Pancreas (tissue), 10 donors: ENCODE measurements at regions not wholly inside any gene's neighbourhood (a gene's known extent, or its start where the extent isn't known, plus 50 kb on each side); places are given as distances from the start of the nearest gene placed in this dataset.
A peak's percentile ranks its signal among the peaks of the same experiment; 100 is the strongest.

Experiments used
- ATAC-seq, 4 donors: fragments of 200-7000 bp; cut with Tn5 transposase; one replicate each; pipeline versions ENCODE4 v1.8.0 to v1.9.1; 2020; ENCODE audit warnings: mild to moderate bottlenecking in 4 of 4, moderate library complexity in 4 of 4
- DNase-seq, 6 donors: peaks; one replicate each; pipeline ENCODE4 v3.0.0-alpha.2; 2020
- FAIRE-seq: peaks from 2 replicates; lab custom pipeline; 2012; peaks lifted over from hg19 to GRCh38; lab: Jason Lieb, UNC
- H3K27ac ChIP-seq, 4 donors: fragments of 200-600 bp; sonication (generic); 1 replicate in 3 of 4; 2 replicates in 1 of 4; pipeline versions ENCODE4 v1.5.0 to v1.8.0; 2020
- H3K27me3 ChIP-seq, 4 donors: fragments of 200-600 bp; one replicate each; pipeline ENCODE4 v1.8.0; 2021
- H3K36me3 ChIP-seq, 3 donors: fragments of 200-600 bp; sonication (generic) in 1 of 3; one replicate each; pipeline versions ENCODE4 v1.5.0 to v1.8.0; 2020 to 2021
- H3K4me1 ChIP-seq, 3 donors: fragments of 200-600 bp; one replicate each; pipeline ENCODE4 v1.8.0; 2021
- H3K4me3 ChIP-seq, 4 donors: fragments of 200-600 bp; sonication (generic) in 2 of 4; one replicate each; pipeline versions ENCODE4 v1.5.0 to v1.8.0; 2020 to 2021
- H3K9me3 ChIP-seq, 4 donors: fragments of 200-600 bp; one replicate each; pipeline ENCODE4 v1.8.0; 2021
- CTCF ChIP-seq, 4 donors: fragments of 200-600 bp; sonication (generic) in 3 of 4; IDR thresholded peaks; one replicate each; pipeline versions ENCODE4 v1.5.0 to v1.8.0; 2021; ENCODE audit warnings: antibody characterized with exemption in 4 of 4
- WGBS, 2 donors: extraction: QIAGEN DNeasy Blood & Tissue Kit; methylation state at CpG; one replicate each; pipeline ENCODE4 v1.1.7; 2013; 5-methylcytosine and 5-hydroxymethylcytosine counted together
- intact Hi-C, 3 donors: fragments of 100-400 bp; cut with DNase I; formaldehyde crosslinking; loops; one replicate each; pipeline versions ENCODE4 v1.11.1 to v1.14.2; 2022
- donor health status: healthy with polysubstance abuse.
- donor health status: DM: no; HTN: no; CAD: no; lungs with moderate emphysema.
- donor health status: DM: no; HTN: no; CAD: no.
- donor health status: control.
- donor health status: control.
- donor health status: Bipolar disorder and iron deficiency.
- donor health status: DM: yes; HTN: yes; CAD: no.
- donor health status: DM: no; HTN: no; CAD: no.
- donor health status: DM: no; HTN: no; CAD: no.
- donor health status: DM: yes; HTN: yes; CAD: no.

- Histone ChIP-seq H3K4me1 (no peaks in the 10 kb centered on the region), H3K36me3 (no peaks in the 10 kb centered on the region), H3K27me3 (no peaks in the 10 kb centered on the region), H3K27ac (no peak overlapping the region), H3K9me3 (no peaks in the 10 kb centered on the region), H3K4me3 (no peak overlapping the region)
- ATAC-seq (no peak), FAIRE-seq (no peak), DNase-seq (no peak)
- TF ChIP-seq CTCF (IDR thresholded peaks at IDR 0.05) = no peak
- intact Hi-C loops = no loop called here
Measured at GRCh38 chr3:28012830-28013229, 228.6 kb upstream of the CMC1 start.

GRCh38 chr3:28013864-28014473, 227.4 kb upstream of the CMC1 start:
- no peak for TF ChIP-seq CTCF (IDR thresholded peaks at IDR 0.05)
- no peaks in the 10 kb centered on the region for H3K36me3 ChIP-seq
- WGBS, 2 donors = 72 to 79% methylated on average over 6 of the region's 6 CpGs
- H3K27me3 ChIP-seq = no peaks in the 10 kb centered on the region
- no peak overlapping the region for H3K27ac ChIP-seq
- no peaks in the 10 kb centered on the region for H3K4me1 ChIP-seq
- no peak for DNase-seq
- intact Hi-C loops = no loop called here
- no peaks in the 10 kb centered on the region for H3K9me3 ChIP-seq
- no peak for FAIRE-seq
- no peak for ATAC-seq
- H3K4me3 ChIP-seq = no peak overlapping the region

- Histone ChIP-seq H3K4me3 (no peak overlapping the region), H3K27me3 (no peaks in the 10 kb centered on the region), H3K27ac (no peak overlapping the region), H3K9me3 (no peaks in the 10 kb centered on the region), H3K36me3 (no peaks in the 10 kb centered on the region), H3K4me1 (no peaks in the 10 kb centered on the region)
- ATAC-seq = peak in 2 of 4 donors; percentile 37 to 39
- no peak for FAIRE-seq
- TF ChIP-seq CTCF (IDR thresholded peaks at IDR 0.05) = no peak
- intact Hi-C loops = no loop called here
- DNase-seq = no peak
- WGBS, 2 donors = 50 to 56% methylated on average over 11 of the region's 11 CpGs
Measured at GRCh38 chr3:28018925-28019718, 222.3 kb upstream of the CMC1 start.

GRCh38 chr3:28019740-28020139, 221.7 kb upstream of the CMC1 start:
- Histone ChIP-seq H3K27ac (no peak overlapping the region), H3K4me1 (no peaks in the 10 kb centered on the region), H3K4me3 (no peak overlapping the region), H3K27me3 (no peaks in the 10 kb centered on the region), H3K36me3 (no peaks in the 10 kb centered on the region), H3K9me3 (no peaks in the 10 kb centered on the region)
- intact Hi-C loops = no loop called here
- DNase-seq = no peak
- FAIRE-seq = no peak
- ATAC-seq = no peak
- no peak for TF ChIP-seq CTCF (IDR thresholded peaks at IDR 0.05)

- DNase-seq (no peak), ATAC-seq (no peak), FAIRE-seq (no peak)
- no peak for TF ChIP-seq CTCF (IDR thresholded peaks at IDR 0.05)
- 44 to 48% methylated on average over 3 of the region's 3 CpGs for WGBS, 2 donors
- no peak overlapping the region for H3K4me3 ChIP-seq
- no peak overlapping the region for H3K27ac ChIP-seq
- H3K4me1 ChIP-seq = no peaks in the 10 kb centered on the region
- H3K9me3 ChIP-seq = no peaks in the 10 kb centered on the region
- no peaks in the 10 kb centered on the region for H3K27me3 ChIP-seq
- intact Hi-C loops = no loop called here
- no peaks in the 10 kb centered on the region for H3K36me3 ChIP-seq
Measured at GRCh38 chr3:28022916-28023315, 218.5 kb upstream of the CMC1 start.
